GM13977 (cell line): ENCODE measurements at regions not wholly inside any gene's neighbourhood (a gene's known extent, or its start where the extent isn't known, plus 50 kb on each side); places are given as distances from the start of the nearest gene placed in this dataset.

Experiments
- DNase-seq: peaks from one replicate; pipeline ENCODE4 v3.0.0; 2012; ENCODE audit warnings: low spot score
- in situ Hi-C: fragments of 300-500 bp; cut with MboI; formaldehyde crosslinking; loops from one replicate; pipeline ENCODE4 v1.12.0; 2022; ENCODE audit warnings: low sequenced_read_pairs, low pct_unique_long_range_greater_than_20kb, mixed read lengths, inconsistent platforms; ENCODE audit not compliant: unreplicated experiment
- TF ChIP-seq, protein P1 (sequence below): IDR thresholded peaks from 2 replicates; pipeline ENCODE4 v1.5.1; 2012; ENCODE audit warnings: mild to moderate bottlenecking, control low read depth; ENCODE audit not compliant: insufficient read depth; ENCODE audit errors: extremely low read depth, missing control alignments

GRCh38 chr7:46233585-46234329 is 312.7 kb upstream of the IGFBP3 start:
- in situ Hi-C loops, result no loop called here
- no peak for DNase-seq
- TF ChIP-seq, protein P1, sequence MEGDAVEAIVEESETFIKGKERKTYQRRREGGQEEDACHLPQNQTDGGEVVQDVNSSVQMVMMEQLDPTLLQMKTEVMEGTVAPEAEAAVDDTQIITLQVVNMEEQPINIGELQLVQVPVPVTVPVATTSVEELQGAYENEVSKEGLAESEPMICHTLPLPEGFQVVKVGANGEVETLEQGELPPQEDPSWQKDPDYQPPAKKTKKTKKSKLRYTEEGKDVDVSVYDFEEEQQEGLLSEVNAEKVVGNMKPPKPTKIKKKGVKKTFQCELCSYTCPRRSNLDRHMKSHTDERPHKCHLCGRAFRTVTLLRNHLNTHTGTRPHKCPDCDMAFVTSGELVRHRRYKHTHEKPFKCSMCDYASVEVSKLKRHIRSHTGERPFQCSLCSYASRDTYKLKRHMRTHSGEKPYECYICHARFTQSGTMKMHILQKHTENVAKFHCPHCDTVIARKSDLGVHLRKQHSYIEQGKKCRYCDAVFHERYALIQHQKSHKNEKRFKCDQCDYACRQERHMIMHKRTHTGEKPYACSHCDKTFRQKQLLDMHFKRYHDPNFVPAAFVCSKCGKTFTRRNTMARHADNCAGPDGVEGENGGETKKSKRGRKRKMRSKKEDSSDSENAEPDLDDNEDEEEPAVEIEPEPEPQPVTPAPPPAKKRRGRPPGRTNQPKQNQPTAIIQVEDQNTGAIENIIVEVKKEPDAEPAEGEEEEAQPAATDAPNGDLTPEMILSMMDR, result no peak

DNA sequence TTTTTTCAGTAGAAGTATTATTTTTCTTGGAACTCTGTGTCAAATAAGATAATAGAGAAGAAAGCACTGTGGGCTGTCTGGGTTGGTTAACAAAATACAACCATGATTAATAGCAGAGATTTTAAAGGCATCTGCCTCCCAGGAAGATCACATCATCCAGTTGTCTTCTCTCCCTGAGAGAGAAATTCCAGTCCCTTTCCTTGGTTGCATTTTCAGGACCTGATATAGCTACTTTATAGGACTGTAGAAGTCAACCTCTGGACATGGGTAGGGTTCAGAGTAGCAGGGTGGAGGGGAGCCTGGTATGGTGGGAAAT is 309.9 kb upstream of the IGFBP3 start:
- DNase-seq, result no peak
- TF ChIP-seq, protein P1, result no peak
- in situ Hi-C loops, result no loop called here

DNA sequence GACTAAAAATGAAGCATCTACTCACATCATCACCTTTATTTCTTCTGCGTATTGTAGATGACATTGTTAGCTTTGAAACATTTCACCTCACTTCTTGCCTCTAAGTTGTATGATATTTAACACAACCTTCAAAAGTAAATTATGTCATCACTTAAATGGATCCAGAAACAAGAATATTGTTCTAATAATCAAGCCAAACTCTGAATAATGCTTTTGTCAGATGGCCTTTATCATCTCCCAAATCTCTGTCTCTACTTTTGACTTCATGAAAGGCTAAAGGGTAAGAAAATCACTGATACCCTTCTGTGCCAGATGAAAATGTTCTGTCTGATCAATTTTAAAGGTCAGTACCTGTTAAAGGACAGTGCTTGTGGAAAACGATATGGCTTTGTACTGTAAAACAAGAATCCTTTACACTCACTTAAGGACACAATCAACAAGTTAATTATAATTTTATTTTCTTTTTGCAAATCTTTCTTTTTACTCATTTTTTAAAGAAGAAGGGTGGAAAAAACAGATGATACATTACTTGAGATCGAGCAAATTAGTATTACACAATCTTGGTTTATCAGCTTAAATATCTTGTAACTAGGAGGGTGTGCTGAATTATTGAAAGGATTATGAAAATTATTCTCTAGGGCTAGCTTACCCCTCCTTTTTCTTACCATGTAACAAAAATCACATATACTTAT is 309.4 kb upstream of the IGFBP3 start:
- no peak for DNase-seq
- TF ChIP-seq, protein P1, result no peak
- in situ Hi-C loops, result no loop called here

DNA sequence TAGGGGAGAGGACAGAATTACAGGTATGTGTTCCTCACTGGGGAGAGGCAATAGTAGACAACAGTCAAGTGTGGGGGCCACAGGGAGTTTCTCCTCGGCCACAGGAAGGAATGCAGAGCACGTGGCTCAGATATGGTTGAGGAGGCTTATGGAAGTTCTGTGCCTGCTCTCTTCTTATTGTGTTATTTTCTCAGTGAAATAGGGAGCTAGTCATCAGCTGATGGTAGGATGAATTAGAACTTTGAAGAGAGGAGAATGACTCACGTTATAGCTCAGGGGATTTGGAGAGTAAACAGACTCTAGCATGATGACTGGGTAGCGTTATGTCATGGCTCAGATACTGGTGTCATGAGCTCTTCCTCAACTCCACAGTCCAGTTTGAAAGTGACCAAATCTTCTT is 308.3 kb upstream of the IGFBP3 start:
- in situ Hi-C loops, result no loop called here
- TF ChIP-seq, protein P1, result no peak
- DNase-seq, result no peak

DNA sequence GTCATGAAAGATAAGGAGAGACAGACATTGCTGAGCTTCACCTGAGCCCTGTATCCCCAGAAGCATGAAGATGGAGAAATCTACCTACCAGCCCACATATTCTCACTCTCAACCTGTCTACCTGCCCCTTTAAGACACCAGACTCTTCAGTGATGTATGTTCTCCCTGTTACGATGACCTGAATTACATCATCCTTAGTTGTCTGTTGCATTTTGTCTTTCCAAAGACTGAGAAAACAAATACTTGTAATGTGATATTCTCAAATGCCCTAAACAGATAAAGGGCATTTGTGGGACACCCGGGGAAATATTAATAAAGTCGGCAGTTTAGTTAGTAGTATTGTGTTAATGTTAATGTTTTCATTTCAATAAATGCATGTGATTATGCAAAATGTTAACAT is 305.8 kb upstream of the IGFBP3 start:
- DNase-seq, result no peak
- TF ChIP-seq, protein P1, result no peak
- in situ Hi-C loops, result no loop called here

DNA sequence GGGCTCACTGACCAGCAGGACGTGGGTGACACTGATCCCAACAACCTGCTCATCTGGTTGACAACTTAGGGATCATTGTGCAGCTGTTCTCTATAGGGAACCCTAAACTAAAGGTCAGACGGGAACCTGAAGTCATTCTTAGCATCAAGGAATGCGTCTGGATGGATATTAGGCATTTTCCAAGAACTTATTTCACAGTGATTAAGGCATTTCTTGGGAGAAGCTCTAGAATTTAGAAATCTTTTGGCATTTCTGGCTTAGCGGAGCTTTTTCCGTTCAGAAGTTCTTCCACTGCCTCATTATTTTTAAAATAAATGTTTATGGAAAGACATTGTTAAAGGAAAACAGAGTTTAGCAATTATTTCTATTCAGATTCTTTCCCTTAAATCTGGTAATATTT is 303.3 kb upstream of the IGFBP3 start:
- in situ Hi-C loops, result no loop called here
- TF ChIP-seq, protein P1, result no peak
- no peak for DNase-seq
